ENCODE measurements at regions not wholly inside any gene's neighbourhood (a gene's known extent, or its start where the extent isn't known, plus 50 kb on each side); places are given as distances from the start of the nearest gene placed in this dataset.

DNA sequence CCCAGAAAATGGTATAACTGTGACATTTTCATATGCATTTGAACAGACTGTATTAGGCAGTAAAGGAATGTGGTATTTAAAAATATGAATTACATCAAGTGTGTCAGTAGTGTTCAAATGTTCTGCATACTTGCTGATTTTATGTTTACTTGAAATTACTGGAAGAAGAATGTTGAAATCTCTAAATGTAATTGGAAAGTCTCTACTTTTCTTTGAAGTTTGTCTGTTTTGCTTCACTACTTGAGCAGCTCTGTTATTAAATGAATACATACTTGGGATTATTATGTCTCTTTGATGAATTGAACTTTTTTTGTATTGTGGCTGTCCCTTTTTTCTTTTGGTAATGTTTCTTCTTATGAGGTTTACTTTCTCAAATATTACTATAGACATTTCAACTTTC, 205.6 kb downstream of the TAF11L14 start:
- no peak overlapping the region for H3K4me3 ChIP-seq
- H3K9me3 ChIP-seq (replicated peaks in 1 of 3), result no peaks in the 10 kb centered on the region
- H3K36me3 ChIP-seq (replicated peaks in 1 of 2), result no peaks in the 10 kb centered on the region
- intact Hi-C loops (cut with DNase I), result no loop called here
- no peak for DNase-seq
- no peak overlapping the region for H3K27ac ChIP-seq
- H3K27me3 ChIP-seq, result no peaks in the 10 kb centered on the region
- TF ChIP-seq POLR2A (IDR thresholded peaks at IDR 0.05), result no peak
- TF ChIP-seq, protein P1, sequence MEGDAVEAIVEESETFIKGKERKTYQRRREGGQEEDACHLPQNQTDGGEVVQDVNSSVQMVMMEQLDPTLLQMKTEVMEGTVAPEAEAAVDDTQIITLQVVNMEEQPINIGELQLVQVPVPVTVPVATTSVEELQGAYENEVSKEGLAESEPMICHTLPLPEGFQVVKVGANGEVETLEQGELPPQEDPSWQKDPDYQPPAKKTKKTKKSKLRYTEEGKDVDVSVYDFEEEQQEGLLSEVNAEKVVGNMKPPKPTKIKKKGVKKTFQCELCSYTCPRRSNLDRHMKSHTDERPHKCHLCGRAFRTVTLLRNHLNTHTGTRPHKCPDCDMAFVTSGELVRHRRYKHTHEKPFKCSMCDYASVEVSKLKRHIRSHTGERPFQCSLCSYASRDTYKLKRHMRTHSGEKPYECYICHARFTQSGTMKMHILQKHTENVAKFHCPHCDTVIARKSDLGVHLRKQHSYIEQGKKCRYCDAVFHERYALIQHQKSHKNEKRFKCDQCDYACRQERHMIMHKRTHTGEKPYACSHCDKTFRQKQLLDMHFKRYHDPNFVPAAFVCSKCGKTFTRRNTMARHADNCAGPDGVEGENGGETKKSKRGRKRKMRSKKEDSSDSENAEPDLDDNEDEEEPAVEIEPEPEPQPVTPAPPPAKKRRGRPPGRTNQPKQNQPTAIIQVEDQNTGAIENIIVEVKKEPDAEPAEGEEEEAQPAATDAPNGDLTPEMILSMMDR (IDR thresholded peaks at IDR 0.05), result no peak
- H3K4me1 ChIP-seq (replicated peaks in 1 of 2), result no peaks in the 10 kb centered on the region

DNA sequence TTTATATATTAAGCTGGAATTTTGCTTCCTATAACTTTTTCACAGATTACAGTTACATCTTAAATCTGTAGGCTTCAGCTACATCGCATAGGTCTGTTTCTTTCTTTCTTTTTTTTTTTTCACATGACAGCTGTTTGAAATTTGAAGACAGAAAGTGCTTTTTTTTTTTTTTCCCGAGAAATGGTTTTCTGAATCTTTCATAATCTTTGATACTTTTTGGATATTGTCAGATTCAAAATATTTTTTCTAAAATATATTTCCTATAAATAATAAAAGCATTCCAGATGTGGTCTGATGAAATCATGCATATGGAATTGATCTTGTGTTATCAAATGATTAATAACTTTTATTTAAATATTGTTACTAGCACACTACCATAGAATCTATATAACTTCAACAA, 212.2 kb downstream of the TAF11L14 start:
- Histone ChIP-seq H3K4me3 (no peak overlapping the region), H3K27ac (no peak overlapping the region), H3K27me3 (no peaks in the 10 kb centered on the region), H3K9me3 (replicated peaks in 1 of 3) (no peaks in the 10 kb centered on the region), H3K36me3 (replicated peaks in 1 of 2) (no peaks in the 10 kb centered on the region), H3K4me1 (replicated peaks in 1 of 2) (no peaks in the 10 kb centered on the region)
- TF ChIP-seq, protein P1 (IDR thresholded peaks at IDR 0.05), result no peak
- no peak for TF ChIP-seq POLR2A (IDR thresholded peaks at IDR 0.05)
- intact Hi-C loops (cut with DNase I), result no loop called here
- no peak for DNase-seq
- WGBS, 4 donors, result 77 to 91% (median 86%) methylated on average over 2 of the region's 2 CpGs

DNA sequence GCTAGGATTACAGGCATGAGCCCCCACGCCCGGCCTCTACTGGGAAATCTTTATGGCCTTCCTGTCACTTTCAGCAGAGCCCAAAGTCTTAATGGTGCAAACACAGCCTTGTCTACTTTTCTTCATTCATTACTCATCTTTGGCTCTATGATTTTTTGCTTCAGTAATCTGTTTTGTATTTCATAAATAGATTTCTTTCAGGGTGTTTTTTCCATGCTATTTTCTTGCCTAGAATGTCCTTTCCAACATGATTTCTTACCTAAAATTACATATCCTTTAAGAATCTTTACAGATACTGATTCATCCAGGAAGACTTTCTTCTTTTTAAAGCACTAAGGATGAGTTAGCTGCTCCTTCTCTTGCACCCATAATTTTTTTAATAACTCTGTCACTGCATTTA, 213.0 kb downstream of the TAF11L14 start:
- no peak overlapping the region for H3K4me3 ChIP-seq
- H3K9me3 ChIP-seq (replicated peaks in 1 of 3), result no peaks in the 10 kb centered on the region
- no peak for TF ChIP-seq POLR2A (IDR thresholded peaks at IDR 0.05)
- TF ChIP-seq, protein P1 (IDR thresholded peaks at IDR 0.05), result no peak
- no peaks in the 10 kb centered on the region for H3K27me3 ChIP-seq
- H3K27ac ChIP-seq, result no peak overlapping the region
- DNase-seq, result no peak
- 68 to 82% (median 76%) methylated on average over 2 of the region's 2 CpGs for WGBS, 4 donors
- H3K36me3 ChIP-seq (replicated peaks in 1 of 2), result no peaks in the 10 kb centered on the region
- intact Hi-C loops (cut with DNase I), result no loop called here
- H3K4me1 ChIP-seq (replicated peaks in 1 of 2), result no peaks in the 10 kb centered on the region

DNA sequence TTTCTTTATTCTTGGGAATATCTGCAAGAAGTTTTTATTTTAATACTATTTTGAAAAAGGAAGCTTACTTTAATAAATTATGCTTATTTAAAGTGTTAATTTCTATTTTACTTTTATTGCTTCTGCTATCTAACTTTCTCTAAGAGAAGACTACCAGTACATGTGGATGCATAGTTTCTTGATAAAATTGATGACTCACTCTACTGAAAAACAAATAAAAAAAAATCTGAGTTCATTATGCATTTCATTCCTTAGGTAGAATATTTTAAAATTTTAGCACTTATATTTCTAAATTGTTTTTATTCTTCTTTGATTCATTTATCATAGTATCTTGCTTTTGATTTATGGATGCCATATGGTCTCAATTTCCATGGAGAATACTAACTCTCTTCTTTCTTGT, 217.9 kb downstream of the TAF11L14 start:
- intact Hi-C loops (cut with DNase I), result no loop called here
- H3K4me3 ChIP-seq, result no peak overlapping the region
- TF ChIP-seq, protein P1 (IDR thresholded peaks at IDR 0.05), result no peak
- no peak for TF ChIP-seq POLR2A (IDR thresholded peaks at IDR 0.05)
- H3K27me3 ChIP-seq, result no peaks in the 10 kb centered on the region
- H3K9me3 ChIP-seq (replicated peaks in 1 of 3), result no peaks in the 10 kb centered on the region
- DNase-seq, result no peak
- no peaks in the 10 kb centered on the region for H3K4me1 ChIP-seq (replicated peaks in 1 of 2)
- H3K36me3 ChIP-seq (replicated peaks in 1 of 2), result no peaks in the 10 kb centered on the region
- no peak overlapping the region for H3K27ac ChIP-seq

Data from adrenal gland (tissue), 9 donors.